ENCODE measurements at regions not wholly inside any gene's neighbourhood (a gene's known extent, or its start where the extent isn't known, plus 50 kb on each side); places are given as distances from the start of the nearest gene placed in this dataset.

DNA sequence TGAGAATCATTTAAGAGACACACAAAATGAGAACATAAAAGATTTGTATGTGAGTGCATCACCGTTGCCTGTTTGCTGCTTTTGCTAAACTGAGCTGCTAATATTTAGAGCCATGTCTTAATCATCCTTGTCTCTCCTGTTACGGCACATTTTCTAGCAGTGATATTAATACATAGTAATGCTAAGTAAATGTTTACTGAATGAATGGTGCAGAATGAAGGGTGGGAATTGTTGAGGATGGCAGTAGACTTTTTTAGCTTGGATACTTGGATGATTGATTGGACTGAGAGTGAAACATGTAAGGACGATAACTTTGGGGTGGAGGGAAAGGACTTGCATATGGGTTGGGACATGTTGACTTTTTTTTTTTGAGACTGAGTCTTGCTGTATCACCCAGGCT, 102.3 kb upstream of the ABCA1 start:
- TF ChIP-seq GLIS3 (CRISPR knock-in tag; IDR thresholded peaks at IDR 0.05) (no peak), CSRNP3 (CRISPR knock-in tag; IDR thresholded peaks at IDR 0.05) (no peak), ZNF8 (CRISPR knock-in tag; IDR thresholded peaks at IDR 0.05) (no peak), PPARA (CRISPR knock-in tag; IDR thresholded peaks at IDR 0.05; ENCODE audit: borderline replicate concordance) (no peak), CSDC2 (CRISPR knock-in tag; IDR thresholded peaks at IDR 0.05) (no peak)
- TF ChIP-seq, protein P1, sequence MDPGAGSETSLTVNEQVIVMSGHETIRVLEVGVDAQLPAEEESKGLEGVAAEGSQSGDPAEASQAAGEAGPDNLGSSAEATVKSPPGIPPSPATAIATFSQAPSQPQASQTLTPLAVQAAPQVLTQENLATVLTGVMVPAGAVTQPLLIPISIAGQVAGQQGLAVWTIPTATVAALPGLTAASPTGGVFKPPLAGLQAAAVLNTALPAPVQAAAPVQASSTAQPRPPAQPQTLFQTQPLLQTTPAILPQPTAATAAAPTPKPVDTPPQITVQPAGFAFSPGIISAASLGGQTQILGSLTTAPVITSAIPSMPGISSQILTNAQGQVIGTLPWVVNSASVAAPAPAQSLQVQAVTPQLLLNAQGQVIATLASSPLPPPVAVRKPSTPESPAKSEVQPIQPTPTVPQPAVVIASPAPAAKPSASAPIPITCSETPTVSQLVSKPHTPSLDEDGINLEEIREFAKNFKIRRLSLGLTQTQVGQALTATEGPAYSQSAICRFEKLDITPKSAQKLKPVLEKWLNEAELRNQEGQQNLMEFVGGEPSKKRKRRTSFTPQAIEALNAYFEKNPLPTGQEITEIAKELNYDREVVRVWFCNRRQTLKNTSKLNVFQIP (CRISPR knock-in tag; IDR thresholded peaks at IDR 0.05; ENCODE audit: borderline replicate concordance, low read depth): no peak
